Glomerular visceral epithelial cell (primary cell): ENCODE measurements at regions not wholly inside any gene's neighbourhood (a gene's known extent, or its start where the extent isn't known, plus 50 kb on each side); places are given as distances from the start of the nearest gene placed in this dataset.
"Not testable (repeated sequence)": the region's sequence is repeated elsewhere in the genome, so short reads cannot be mapped to it uniquely, and the experiment has no call there.

Source experiments
- DNase-seq: peaks from one replicate; pipeline ENCODE4 v3.0.0-alpha.2; 2016; ENCODE audit errors: extremely low spot score

DNA sequence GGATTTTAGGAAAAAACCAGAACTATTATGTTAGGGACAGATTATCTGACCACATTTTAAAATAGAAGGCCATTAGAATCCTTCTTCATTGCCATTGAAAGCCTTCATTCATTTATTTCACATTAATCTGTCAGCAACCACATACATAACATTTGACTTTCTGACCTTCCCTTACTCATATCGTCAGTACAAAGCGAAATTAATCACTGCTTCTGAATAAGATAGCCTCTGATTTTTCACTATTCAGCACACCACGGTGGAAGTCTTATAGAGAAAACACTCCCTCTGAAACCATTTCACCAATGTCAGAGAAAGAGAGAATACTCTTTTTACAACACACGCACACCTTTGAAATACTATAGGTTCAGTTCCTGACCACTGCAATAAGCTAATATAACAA, 442.5 kb upstream of the ID4 start:
- DNase-seq: no peak

GRCh38 chr6:19395316-19395715, 441.9 kb upstream of the ID4 start:
- DNase-seq: no peak

DNA sequence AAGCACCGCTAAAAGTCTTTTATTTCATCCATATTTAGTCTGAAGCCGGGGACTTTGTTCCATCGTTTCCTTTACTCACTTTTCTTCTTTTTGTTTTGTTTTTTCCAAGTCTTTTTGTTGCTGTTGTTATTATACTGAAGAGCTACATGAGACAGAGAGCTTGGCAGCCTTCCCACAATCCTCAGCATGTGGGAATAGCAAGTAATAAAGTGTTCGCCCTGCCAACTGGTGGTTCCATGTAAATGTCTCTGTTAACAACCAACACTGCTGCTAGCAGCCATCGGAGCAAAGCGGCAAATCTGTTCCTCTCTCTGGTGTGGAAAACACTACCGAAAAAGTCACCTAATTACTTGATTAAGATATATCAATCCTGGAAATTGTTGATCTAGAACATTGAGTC, 437.8 kb upstream of the ID4 start:
- no peak for DNase-seq

- DNase-seq: not testable (repeated sequence)
Measured at GRCh38 chr6:19404884-19405283, 432.3 kb upstream of the ID4 start.

GRCh38 chr6:19408331-19408730, 428.8 kb upstream of the ID4 start:
- DNase-seq: no peak

GRCh38 chr6:19410481-19410880, 426.7 kb upstream of the ID4 start:
- peak; percentile 37 for DNase-seq

- no peak for DNase-seq
Measured at GRCh38 chr6:19413323-19413722, 423.8 kb upstream of the ID4 start.

- DNase-seq: peak; percentile 7
Measured at GRCh38 chr6:19415605-19416326, 421.4 kb upstream of the ID4 start.

DNA sequence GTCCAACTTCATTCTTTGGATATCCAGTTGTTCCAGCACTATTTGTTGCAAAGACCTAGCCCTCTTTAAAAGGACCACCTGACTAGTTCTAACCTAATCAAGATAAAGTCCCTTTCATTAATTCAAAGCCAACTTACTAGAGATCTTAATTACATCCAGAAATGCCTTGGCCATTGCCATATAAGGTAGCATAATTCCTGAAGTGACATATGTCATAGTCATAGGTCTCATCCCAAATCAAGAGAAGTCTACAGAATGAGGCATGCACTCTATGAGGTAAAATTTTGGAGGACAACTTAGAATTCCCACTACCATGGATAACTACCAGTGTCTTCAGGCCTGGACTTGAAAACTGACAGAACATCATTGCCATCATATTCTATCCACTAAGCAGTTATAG, 420.4 kb upstream of the ID4 start:
- DNase-seq: no peak

- peak; percentile 34 for DNase-seq
Measured at GRCh38 chr6:19417713-19418112, 419.5 kb upstream of the ID4 start.

- DNase-seq: no peak
Measured at GRCh38 chr6:19424853-19425252, 412.3 kb upstream of the ID4 start.

- no peak for DNase-seq
Measured at GRCh38 chr6:19427548-19427947, 409.6 kb upstream of the ID4 start.

GRCh38 chr6:19432966-19433498, 404.1 kb upstream of the ID4 start:
- DNase-seq: no peak

GRCh38 chr6:19434065-19434464, 403.1 kb upstream of the ID4 start:
- DNase-seq: no peak

GRCh38 chr6:19435755-19436154, 401.4 kb upstream of the ID4 start:
- DNase-seq: no peak

- DNase-seq: no peak
Measured at GRCh38 chr6:19438566-19439353, 398.4 kb upstream of the ID4 start.

DNA sequence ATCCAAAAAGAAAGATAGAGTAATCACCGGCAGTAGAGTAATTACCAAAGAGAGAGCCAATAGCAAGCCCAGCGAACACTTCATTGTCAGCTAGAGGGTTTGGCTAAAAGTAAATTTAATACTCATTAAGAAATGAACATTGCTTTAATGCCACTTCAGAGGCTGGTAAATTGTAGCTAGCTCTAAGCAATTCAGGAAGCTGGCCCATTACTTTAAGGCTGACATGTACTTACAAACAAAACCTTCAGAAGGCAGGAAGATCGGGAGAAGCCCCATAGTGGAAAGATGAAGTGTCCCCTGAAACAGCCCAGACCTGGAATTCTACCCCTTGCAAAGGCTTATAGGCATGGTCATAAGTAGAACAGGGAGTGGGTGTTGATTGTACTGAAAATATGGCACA, 396.6 kb upstream of the ID4 start:
- DNase-seq: no peak

DNA sequence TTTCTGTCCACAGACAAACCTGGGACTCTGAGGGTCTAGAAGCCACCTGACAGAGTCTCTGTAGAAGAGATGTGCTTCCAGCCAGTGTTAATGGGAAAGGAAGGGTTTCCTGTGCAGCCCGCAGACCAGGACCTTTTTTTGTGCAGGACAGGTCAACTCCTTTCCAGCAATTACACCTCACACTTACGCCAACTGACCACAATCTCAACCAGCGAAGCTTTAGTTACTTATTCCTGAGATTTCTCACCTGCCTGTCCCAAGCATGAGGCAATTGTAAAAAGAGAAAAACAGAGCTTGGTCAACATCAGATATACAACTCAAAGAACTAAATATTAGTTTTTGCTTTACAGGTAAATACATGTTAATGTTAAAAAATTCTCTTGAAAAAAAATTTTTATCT, 393.8 kb upstream of the ID4 start:
- DNase-seq: peak; percentile 19

- no peak for DNase-seq
Measured at GRCh38 chr6:19444041-19444440, 393.1 kb upstream of the ID4 start.

DNA sequence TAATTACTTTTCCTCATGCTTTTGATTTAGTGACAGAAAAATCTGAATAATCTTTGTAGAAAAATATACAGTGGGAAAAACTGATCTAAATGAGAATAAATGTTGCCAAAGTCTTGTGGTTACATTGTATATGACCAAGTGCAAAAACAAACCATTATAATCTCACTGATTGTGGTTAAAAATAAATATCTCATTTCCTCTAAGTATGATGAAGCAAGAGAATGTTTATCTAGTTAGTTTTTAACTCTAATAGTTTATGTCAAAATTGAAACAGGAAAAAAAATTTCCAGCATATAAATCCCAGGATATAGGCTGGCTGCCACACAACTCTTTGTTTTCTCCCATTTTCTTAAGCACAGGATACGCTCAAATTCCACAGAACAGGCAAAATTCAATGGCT, 392.7 kb upstream of the ID4 start:
- DNase-seq: peak; percentile 1

GRCh38 chr6:19446570-19446969, 390.6 kb upstream of the ID4 start:
- DNase-seq: no peak

GRCh38 chr6:19450651-19451050, 386.5 kb upstream of the ID4 start:
- DNase-seq: no peak

- DNase-seq: no peak
Measured at GRCh38 chr6:19452495-19452894, 384.7 kb upstream of the ID4 start.
